ENCODE measurements at regions not wholly inside any gene's neighbourhood (a gene's known extent, or its start where the extent isn't known, plus 50 kb on each side); places are given as distances from the start of the nearest gene placed in this dataset.
"Not testable (repeated sequence)": the region's sequence is repeated elsewhere in the genome, so short reads cannot be mapped to it uniquely, and the experiment has no call there.

- no peak for DNase-seq (ENCODE audit: low read depth)
Measured at GRCh38 chr14:84323450-84323849, 1206.5 kb upstream of the FLRT2 start.

DNA sequence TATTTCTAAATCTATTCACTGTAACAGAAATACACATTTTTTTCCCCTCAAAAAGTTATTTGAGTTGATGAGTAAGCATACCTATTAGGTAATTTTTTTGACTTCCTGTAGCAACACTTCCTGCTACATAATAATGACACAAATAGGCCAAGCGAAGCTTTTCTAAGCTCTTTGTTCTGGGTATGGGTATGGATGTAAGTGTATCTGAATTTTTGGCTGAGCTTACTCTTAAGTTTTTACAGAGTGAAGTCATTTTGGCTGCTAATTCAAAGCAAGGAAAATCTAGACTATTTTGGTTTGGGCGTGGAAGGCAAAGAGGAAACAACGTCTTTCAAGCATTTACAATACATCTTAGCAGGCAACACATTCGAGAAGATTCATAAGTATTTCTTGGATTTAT is 1206.0 kb upstream of the FLRT2 start:
- DNase-seq (ENCODE audit: low read depth), result no peak

- no peak for DNase-seq (ENCODE audit: low read depth)
Measured at GRCh38 chr14:84336433-84336832, 1193.5 kb upstream of the FLRT2 start.

GRCh38 chr14:84340938-84341337 is 1189.0 kb upstream of the FLRT2 start:
- DNase-seq (ENCODE audit: low read depth), result no peak

- DNase-seq (ENCODE audit: low read depth), result not testable (repeated sequence)
Measured at GRCh38 chr14:84341867-84342266, 1188.1 kb upstream of the FLRT2 start.

- no peak for DNase-seq (ENCODE audit: low read depth)
Measured at GRCh38 chr14:84343656-84344055, 1186.3 kb upstream of the FLRT2 start.

DNA sequence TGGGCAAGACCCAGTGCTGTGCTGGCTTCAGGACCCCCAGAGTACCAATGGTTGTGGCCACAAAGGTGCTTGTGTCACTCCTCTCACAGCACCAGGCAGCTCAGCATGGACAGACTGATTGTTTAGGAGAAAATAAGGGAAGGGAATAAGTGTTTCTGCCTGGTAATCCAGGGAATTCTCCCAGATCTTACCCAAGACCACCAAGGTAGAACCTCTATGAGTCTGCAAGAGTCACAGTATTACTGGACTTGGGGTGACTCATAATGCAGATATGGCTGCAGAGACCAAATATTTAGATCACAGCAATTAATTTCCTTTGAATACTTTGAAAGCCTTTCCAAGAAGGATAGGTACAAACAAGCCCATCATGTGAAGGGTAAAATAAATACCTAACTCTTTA is 1178.3 kb upstream of the FLRT2 start:
- no peak for DNase-seq (ENCODE audit: low read depth)

- no peak for DNase-seq (ENCODE audit: low read depth)
Measured at GRCh38 chr14:84361476-84361875, 1168.5 kb upstream of the FLRT2 start.

- no peak for DNase-seq (ENCODE audit: low read depth)
Measured at GRCh38 chr14:84375235-84375634, 1154.7 kb upstream of the FLRT2 start.

DNA sequence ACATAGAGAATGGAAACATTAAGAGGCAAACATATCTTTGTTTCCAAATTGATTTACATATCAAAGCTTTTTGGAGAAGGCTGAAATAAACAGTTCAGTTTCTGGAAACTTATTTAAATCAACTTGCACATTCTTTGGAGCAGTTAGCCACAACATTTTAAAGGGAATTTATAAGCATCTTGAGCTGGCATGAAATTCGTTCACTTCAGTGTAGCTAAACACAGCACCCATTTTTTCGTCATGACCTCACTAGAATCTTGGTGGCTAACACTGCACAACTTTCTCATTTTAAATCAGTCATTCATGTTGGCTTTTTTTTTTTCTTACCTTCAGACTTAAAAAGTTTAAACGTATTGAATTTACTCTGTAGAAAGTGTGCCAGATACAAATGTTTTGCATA is 1139.9 kb upstream of the FLRT2 start:
- DNase-seq (ENCODE audit: low read depth), result no peak

GRCh38 chr14:84397631-84398030 is 1132.3 kb upstream of the FLRT2 start:
- DNase-seq (ENCODE audit: low read depth), result no peak

DNA sequence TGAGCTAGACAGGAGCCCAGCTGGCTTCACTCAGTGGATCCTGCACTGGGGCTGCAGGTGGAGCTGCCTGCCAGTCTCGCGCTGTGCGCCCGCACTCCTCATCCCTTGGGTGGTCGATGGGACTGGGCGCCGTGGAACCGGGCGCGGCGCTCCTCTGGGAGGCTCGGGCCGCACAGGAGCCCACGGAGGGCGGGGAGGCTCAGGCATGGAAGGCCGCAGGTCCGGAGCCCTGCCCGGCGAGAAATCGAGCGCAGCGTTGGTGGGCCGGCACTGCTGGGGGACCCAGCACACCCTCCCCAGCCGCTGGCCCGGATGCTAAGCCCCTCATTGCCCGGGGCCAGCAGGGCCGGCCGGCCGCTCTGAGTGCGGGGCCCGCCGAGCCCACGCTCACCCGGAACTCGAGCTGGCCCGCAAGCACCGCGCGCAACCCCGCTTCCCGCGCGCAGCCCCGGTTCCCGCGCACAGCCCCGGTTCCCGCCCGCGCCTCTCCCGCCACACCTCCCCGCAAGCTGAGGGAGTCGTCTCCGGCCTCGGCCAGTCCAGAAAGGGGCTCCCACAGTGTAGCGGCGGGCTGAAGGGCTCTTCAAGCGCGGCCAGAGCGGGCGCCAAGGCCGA is 1130.5 kb upstream of the FLRT2 start:
- DNase-seq (ENCODE audit: low read depth), result no peak

DNA sequence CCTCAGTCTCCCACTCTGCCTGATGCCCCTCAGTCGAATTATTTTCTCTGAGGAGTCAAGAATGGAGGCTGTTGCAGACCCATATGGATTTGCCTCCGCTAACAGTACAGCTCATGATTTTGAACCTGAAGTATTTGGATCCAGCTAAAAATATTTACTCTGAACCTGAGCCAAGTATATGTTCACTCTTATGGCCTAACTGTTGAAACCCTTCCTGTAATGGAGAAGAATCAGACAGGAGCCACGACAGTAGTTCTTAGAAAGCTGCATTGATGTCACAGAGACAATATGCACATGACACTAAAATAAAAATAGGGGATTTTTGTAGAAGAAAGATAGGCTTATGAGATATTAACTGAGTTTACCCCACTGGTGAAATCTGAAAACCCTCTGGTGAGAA is 1128.3 kb upstream of the FLRT2 start:
- DNase-seq (ENCODE audit: low read depth), result no peak

- DNase-seq (ENCODE audit: low read depth), result no peak
Measured at GRCh38 chr14:84403585-84403984, 1126.4 kb upstream of the FLRT2 start.

DNA sequence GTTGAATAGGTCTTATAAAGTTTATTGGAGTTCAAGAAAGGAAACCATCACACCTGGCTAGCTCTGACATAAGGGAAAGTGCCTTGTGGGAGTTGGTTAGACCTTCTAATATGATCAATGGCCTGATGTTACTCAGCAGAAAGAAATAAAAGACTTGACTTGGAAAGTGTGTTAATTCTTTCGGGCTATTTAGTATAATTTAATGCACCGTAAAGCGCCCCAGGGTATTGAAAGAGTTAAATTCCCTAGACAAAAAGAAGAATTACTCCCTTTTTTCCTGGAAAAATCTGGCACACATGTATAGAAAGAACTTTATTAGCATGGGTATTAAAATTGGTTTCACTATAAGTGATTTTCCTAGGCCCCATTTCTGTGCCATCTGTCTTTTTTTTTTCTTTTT is 1125.7 kb upstream of the FLRT2 start:
- no peak for DNase-seq (ENCODE audit: low read depth)

GRCh38 chr14:84409435-84409834 is 1120.5 kb upstream of the FLRT2 start:
- DNase-seq (ENCODE audit: low read depth), result no peak

DNA sequence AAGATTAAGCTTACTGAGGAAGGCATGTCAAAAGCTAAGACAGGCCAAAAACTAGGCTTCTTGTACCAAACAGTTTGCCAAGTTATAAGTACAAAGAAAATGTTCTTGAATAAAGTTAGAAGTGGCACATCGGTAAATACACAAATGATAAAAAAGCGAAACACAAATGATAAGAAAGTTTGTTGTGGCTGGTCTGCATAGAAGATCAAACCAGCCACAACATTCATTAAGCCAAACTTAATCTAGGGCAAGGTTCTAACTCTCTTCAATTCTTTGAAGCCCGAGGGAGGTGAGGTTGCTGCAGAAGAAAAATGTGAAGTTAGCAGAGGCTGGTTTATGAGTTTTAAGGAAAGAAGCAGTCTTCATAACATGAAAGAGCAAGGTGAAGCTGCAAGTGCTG is 1119.6 kb upstream of the FLRT2 start:
- DNase-seq (ENCODE audit: low read depth), result no peak

DNA sequence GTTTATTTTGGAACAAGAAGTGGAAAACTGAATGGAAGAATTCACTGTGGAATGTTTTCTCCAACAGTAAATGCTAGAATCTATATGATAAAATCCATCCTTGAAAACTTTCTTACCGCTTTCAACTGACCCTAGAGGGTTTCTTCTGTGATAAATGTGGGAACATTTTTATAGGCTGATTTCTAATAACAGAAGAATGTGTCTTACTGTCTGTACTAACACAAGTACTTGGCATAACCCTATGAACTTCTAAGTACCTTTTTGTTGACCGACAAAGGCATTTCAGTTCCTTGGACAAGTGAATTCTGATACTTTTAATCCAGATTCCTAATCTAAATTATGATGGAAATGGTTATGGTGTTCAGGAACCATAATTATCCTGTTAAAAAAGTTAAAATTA is 1109.7 kb upstream of the FLRT2 start:
- no peak for DNase-seq (ENCODE audit: low read depth)

- DNase-seq (ENCODE audit: low read depth), result no peak
Measured at GRCh38 chr14:84421621-84422020, 1108.3 kb upstream of the FLRT2 start.

DNA sequence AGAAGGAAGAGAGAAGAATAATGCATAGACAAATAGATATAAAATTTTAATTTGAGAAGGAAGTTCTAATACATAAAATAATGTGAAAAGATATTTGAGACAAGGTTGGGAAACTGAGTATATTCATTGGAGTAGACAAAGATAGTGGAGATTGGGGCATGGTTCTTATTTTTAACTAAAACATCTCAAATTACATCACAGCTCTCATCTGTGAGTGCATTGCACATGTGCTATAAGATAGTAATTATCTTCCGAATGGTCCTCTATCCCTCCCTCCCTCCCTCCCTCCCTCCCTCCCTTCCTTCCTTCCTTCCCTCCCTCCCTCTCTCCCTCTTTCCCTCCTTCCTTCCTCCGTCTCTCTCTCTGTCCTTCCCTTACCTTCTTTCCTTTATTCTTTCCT is 1104.0 kb upstream of the FLRT2 start:
- DNase-seq (ENCODE audit: low read depth), result no peak

DNA sequence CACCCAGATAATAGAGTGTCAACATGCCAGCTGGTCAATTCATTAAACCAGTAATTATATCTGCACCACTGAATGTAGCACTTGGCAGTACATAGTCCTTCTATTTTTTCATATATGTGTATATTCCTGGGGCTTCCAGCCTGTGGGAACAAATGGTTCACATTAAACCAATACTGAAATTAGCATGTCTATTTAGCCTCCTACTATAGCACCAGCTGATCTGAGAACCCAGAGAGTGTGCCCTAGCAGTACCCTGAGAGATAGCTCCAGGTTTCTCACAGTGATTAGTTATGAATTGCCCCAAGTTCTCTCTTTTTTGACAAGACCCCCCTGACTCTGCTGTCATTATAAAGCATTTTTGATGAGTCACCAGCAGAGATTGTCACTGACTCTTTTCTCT is 1097.3 kb upstream of the FLRT2 start:
- DNase-seq (ENCODE audit: low read depth), result no peak

DNA sequence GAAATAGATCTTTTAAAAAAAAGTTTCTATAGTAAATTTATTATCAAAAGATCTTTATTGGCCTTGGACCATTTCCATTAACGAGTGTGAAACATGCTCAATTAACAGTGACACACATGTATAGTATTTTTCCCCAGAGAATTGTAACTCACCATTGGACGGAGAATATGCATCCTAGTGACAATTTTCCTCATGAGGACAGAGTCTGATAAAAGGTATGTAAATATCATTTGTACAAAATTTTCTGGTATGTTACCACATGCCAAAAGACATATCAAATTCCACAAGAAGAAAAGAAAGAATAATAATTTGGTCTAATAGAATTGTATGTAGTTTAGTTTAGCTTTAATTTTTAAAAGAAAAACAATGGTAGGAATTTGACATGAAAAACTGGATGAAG is 1096.0 kb upstream of the FLRT2 start:
- DNase-seq (ENCODE audit: low read depth), result no peak

- DNase-seq (ENCODE audit: low read depth), result no peak
Measured at GRCh38 chr14:84435820-84436324, 1094.1 kb upstream of the FLRT2 start.

DNA sequence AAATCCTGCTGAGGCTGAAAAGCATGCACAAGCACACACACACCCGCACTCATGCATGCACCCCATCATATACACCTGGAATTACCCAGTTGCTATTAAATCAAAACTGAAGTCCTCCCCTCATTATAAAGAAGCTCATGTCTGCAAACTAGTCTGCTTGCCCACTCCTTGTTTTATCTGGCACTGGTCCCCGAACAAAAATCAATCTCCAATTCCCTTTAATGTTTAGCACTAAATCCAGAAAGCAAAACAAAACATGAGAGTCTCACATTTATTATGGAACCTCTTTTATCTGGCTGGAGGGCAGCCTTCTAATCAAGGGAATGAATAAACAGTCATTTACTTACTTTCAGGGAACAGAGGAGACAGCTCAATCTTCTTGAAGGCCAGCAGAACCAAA is 1093.4 kb upstream of the FLRT2 start:
- DNase-seq (ENCODE audit: low read depth), result no peak

GRCh38 chr14:84442521-84442920 is 1087.4 kb upstream of the FLRT2 start:
- no peak for DNase-seq (ENCODE audit: low read depth)
